ENCODE measurements at regions not wholly inside any gene's neighbourhood (a gene's known extent, or its start where the extent isn't known, plus 50 kb on each side); places are given as distances from the start of the nearest gene placed in this dataset.

DNA sequence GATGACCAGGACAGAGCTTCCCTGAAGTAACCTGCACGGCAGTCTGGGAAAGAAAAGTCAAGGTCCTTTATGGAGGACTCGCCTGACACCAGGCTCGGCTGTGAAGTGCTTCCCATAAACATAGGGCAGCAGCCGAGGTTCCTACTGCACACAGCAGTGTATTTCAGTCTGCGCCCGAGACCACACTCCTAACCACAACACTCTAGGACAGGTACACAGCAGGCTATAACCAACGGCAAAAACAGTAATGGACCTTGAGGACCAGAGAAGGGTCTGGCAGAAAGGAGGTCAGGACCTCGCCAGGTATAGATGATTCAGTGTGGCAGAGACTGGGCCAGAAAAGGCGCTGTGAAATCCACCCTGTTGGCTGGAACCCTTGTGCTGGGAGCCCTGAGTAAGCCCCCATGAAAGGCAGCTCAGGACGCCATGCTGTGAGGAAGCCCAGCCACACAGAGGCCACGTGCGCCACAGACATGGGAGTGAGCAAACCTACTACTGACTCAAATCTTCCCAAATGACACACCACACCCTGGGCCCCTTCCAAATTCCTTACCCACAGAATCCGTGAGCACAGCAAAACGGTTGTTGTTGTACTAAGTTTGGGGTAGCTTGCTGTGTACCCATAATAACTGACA is 129.6 kb upstream of the CST7 start:
- Histone ChIP-seq H3K4me2 (ENCODE audit: low read depth, low read length) (no peak overlapping the region), H2BK120ac (ENCODE audit: low read depth, low read length) (no peak overlapping the region), H3K4me1 (ENCODE audit: control insufficient read depth, insufficient read depth, low read length) (no peaks in the 10 kb centered on the region), H3K23ac (ENCODE audit: low read depth, low read length) (no peak overlapping the region), H3K14ac (replicated peaks; ENCODE audit: low read depth, low read length) (no peak overlapping the region), H3K9me3 (ENCODE audit: control insufficient read depth, insufficient read depth, low read length) (no peaks in the 10 kb centered on the region), H2AK9ac (replicated peaks; ENCODE audit: low read depth, low read length, poor library complexity) (no peak overlapping the region), H3K36me3 (ENCODE audit: control insufficient read depth, insufficient read depth, low read length) (no peaks in the 10 kb centered on the region), H3K27ac (ENCODE audit: insufficient read depth, low read length) (no peak overlapping the region), H2BK20ac (ENCODE audit: low read depth, low read length) (no peak overlapping the region), H2AK5ac (ENCODE audit: low read depth, low read length) (no peak overlapping the region), H4K8ac (ENCODE audit: low read depth in 2 of 2, low read length in 2 of 2) (no peak overlapping the region), H2BK15ac (ENCODE audit: low read depth, low read length) (no peak overlapping the region), H3K27me3 (ENCODE audit: control insufficient read depth, insufficient read depth, low read length) (peaks cover 6% of the 10 kb centered on the region), H3K18ac (ENCODE audit: low read depth, low read length) (no peak overlapping the region), H2BK5ac (ENCODE audit: low read depth, low read length, poor library complexity, severe bottlenecking) (no peak overlapping the region), H3K56ac (ENCODE audit: extremely low read depth, insufficient read depth, low read length) (no peak overlapping the region), H3K4me3 (ENCODE audit: insufficient read depth, low read depth, low read length) (no peak overlapping the region), H2AFZ (replicated peaks; ENCODE audit: low read length, poor library complexity) (no peak overlapping the region), H4K20me1 (ENCODE audit: insufficient read depth, low read length) (no peaks in the 10 kb centered on the region), H3K9ac (ENCODE audit: low read depth, low read length) (no peak overlapping the region), H3K9me1 (ENCODE audit: insufficient read depth, low read length) (no peaks in the 10 kb centered on the region), H4K91ac (ENCODE audit: insufficient read depth, low read depth, low read length) (no peak overlapping the region), H4K5ac (ENCODE audit: low read depth, low read length) (no peak overlapping the region), H3K4ac (ENCODE audit: low read depth, low read length) (no peak overlapping the region), H3K79me1 (ENCODE audit: low read depth in 1 of 2, low read length in 2 of 2) (no peaks in the 10 kb centered on the region)
- 58% methylated on average over 4 of the region's 14 CpGs; no CpG with 5 or more reads in 1 of the 2 experiments for WGBS, 2 experiments (ENCODE audit: extremely low coverage in 2 of 2, insufficient read length in 1 of 2)
- BruUV-seq (replicated peaks) = no TSS peak
- TF ChIP-seq MAFK (IDR thresholded peaks at IDR 0.05; ENCODE audit: low read depth, low read length) = no peak
- TF ChIP-seq, protein P1, sequence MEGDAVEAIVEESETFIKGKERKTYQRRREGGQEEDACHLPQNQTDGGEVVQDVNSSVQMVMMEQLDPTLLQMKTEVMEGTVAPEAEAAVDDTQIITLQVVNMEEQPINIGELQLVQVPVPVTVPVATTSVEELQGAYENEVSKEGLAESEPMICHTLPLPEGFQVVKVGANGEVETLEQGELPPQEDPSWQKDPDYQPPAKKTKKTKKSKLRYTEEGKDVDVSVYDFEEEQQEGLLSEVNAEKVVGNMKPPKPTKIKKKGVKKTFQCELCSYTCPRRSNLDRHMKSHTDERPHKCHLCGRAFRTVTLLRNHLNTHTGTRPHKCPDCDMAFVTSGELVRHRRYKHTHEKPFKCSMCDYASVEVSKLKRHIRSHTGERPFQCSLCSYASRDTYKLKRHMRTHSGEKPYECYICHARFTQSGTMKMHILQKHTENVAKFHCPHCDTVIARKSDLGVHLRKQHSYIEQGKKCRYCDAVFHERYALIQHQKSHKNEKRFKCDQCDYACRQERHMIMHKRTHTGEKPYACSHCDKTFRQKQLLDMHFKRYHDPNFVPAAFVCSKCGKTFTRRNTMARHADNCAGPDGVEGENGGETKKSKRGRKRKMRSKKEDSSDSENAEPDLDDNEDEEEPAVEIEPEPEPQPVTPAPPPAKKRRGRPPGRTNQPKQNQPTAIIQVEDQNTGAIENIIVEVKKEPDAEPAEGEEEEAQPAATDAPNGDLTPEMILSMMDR (conservative IDR thresholded peaks at IDR 0.05; ENCODE audit: low read depth, low read length) = no peak
- no peak for TF ChIP-seq MXI1 (IDR thresholded peaks at IDR 0.05; ENCODE audit: borderline replicate concordance, low read depth, low read length)
- TF ChIP-seq RCOR1 (IDR thresholded peaks at IDR 0.05; ENCODE audit: insufficient replicate concordance, low read length) = no peak
- TF ChIP-seq POLR2A (IDR thresholded peaks at IDR 0.05; ENCODE audit: low read depth, low read length) = no peak
- TF ChIP-seq FOS (IDR thresholded peaks at IDR 0.05; ENCODE audit: low read depth, low read length) = no peak
- TF ChIP-seq RFX5 (IDR thresholded peaks at IDR 0.05; ENCODE audit: low read depth, low read length) = no peak
- POLR2A ChIA-PET (ENCODE audit: unreplicated experiment) = no interaction called here
- dilution Hi-C loops (cut with HindIII; ENCODE audit: low sequenced_read_pairs, unreplicated experiment) (no loop called here), intact Hi-C loops (cut with micrococcal nuclease) (no loop called here), in situ Hi-C loops (cut with MboI; ENCODE audit: low sequenced_read_pairs) (no loop called here)
- ATAC-seq (ENCODE audit: low read depth) = no peak
- DNase-seq = no peak
- CTCF ChIA-PET = no interaction called here
